ENCODE measurements at regions not wholly inside any gene's neighbourhood (a gene's known extent, or its start where the extent isn't known, plus 50 kb on each side); places are given as distances from the start of the nearest gene placed in this dataset.

DNA sequence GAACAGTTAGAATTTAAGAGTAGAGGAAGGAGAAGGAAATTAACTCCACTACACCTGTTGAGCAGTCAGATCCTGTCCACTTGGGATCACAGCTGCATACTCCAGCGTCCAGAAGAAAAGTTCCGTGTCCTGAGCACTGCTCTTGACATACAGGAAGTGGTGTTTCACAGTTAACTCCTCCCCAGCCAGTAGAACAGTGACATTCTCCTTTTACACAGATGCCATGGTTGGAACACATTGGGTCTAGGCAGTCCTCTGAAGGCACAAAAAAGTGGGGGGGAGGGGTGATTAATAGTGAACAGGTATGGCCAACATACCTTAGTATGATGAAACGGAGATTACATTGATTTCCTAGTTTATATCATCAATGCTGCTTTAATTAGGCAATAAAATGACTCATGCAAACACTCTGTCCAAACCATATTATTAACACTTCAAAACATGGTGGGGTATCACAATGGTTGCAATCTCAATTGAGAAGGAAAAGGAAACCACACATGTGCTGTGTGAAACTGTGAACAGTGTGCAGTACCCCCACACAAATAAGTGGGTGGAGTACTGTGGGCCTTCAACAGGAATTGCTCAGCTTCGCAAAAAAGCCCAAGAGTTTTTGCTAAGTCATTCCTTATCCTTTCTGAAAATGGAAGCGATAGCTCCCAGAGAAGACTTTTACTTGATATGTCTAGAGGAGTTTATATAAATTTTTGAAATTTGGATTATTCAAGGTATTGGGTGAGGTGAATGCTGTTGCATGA lies 295.6 kb downstream of the SH2D1A start:
- Histone ChIP-seq H3K9me3 (no peaks in the 10 kb centered on the region), H3K4me1 (no peaks in the 10 kb centered on the region), H3K36me3 (no peaks in the 10 kb centered on the region), H3K27me3 (replicated peaks in 1 of 7) (no peaks in the 10 kb centered on the region), H3K27ac (no peak overlapping the region), H3K4me3 (no peak overlapping the region)
- intact Hi-C loops (cut with DNase I; ENCODE audit: low total_unique reads): no loop called here
- 51 to 66% (median 62%) methylated on average over 5 of the region's 5 CpGs for WGBS, 5 donors
- no peak for DNase-seq
- no peak for TF ChIP-seq POLR2A (IDR thresholded peaks at IDR 0.05)
- TF ChIP-seq POLR2AphosphoS5 (IDR thresholded peaks at IDR 0.05): no peak
- TF ChIP-seq, protein P1, sequence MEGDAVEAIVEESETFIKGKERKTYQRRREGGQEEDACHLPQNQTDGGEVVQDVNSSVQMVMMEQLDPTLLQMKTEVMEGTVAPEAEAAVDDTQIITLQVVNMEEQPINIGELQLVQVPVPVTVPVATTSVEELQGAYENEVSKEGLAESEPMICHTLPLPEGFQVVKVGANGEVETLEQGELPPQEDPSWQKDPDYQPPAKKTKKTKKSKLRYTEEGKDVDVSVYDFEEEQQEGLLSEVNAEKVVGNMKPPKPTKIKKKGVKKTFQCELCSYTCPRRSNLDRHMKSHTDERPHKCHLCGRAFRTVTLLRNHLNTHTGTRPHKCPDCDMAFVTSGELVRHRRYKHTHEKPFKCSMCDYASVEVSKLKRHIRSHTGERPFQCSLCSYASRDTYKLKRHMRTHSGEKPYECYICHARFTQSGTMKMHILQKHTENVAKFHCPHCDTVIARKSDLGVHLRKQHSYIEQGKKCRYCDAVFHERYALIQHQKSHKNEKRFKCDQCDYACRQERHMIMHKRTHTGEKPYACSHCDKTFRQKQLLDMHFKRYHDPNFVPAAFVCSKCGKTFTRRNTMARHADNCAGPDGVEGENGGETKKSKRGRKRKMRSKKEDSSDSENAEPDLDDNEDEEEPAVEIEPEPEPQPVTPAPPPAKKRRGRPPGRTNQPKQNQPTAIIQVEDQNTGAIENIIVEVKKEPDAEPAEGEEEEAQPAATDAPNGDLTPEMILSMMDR (IDR thresholded peaks at IDR 0.05 in 8 of 11, conservative IDR thresholded peaks at IDR 0.05 in 3 of 11): no peak

DNA sequence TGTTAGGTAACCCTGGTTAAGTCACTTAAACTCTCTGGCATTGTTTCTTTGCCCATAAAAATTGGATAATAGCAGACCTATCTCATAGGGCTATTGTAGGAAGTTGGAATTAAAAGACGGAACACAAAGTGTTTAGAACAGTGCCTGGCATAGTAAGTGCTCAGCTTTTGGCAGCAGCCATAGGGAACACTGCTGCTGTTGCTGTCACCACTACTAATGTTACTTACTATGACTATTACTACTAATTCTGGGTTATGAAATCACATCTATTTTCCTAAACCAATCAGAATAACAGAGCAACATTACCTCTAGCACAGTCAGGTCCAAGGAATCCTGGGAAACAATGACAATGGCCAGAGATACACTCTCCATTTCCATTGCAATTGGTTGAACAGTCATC lies 300.0 kb downstream of the SH2D1A start:
- intact Hi-C loops (cut with DNase I; ENCODE audit: low total_unique reads): no loop called here
- H3K4me1 ChIP-seq: no peaks in the 10 kb centered on the region
- H3K27me3 ChIP-seq (replicated peaks in 1 of 7): no peaks in the 10 kb centered on the region
- no peaks in the 10 kb centered on the region for H3K9me3 ChIP-seq
- DNase-seq: no peak
- H3K4me3 ChIP-seq: no peak overlapping the region
- no peaks in the 10 kb centered on the region for H3K36me3 ChIP-seq
- WGBS, 5 donors: 67 to 100% (median 86%) methylated on average over 1 of the region's 1 CpG
- no peak for TF ChIP-seq POLR2AphosphoS5 (IDR thresholded peaks at IDR 0.05)
- TF ChIP-seq, protein P1 (IDR thresholded peaks at IDR 0.05 in 8 of 11, conservative IDR thresholded peaks at IDR 0.05 in 3 of 11): no peak
- TF ChIP-seq POLR2A (IDR thresholded peaks at IDR 0.05): no peak
- no peak overlapping the region for H3K27ac ChIP-seq

DNA sequence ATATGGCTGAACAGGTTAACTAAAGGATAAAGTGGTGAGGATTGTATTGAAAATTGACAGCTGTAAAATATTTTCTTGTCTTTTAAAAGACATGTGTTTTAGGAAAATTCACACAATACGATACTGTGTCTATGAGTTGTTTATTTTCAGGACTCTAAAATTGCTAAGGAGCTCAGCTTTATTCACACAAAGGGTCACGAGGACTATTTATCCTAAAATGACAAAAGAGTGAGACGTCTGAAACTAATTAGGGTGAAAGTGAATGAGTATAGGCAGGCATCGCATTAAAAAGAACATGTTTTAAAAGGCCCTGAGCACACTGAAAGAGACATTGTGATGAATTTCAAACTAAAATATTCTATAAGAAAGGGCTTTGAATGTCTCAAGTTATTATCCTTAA lies 304.7 kb downstream of the SH2D1A start:
- Histone ChIP-seq H3K4me1 (no peaks in the 10 kb centered on the region), H3K4me3 (no peak overlapping the region), H3K9me3 (no peaks in the 10 kb centered on the region), H3K36me3 (no peaks in the 10 kb centered on the region), H3K27ac (no peak overlapping the region), H3K27me3 (replicated peaks in 1 of 7) (no peaks in the 10 kb centered on the region)
- no peak for DNase-seq
- WGBS, 5 donors: 65 to 83% (median 78%) methylated on average over 4 of the region's 4 CpGs
- no peak for TF ChIP-seq POLR2AphosphoS5 (IDR thresholded peaks at IDR 0.05)
- no peak for TF ChIP-seq POLR2A (IDR thresholded peaks at IDR 0.05)
- TF ChIP-seq, protein P1 (IDR thresholded peaks at IDR 0.05 in 8 of 11, conservative IDR thresholded peaks at IDR 0.05 in 3 of 11): no peak
- intact Hi-C loops (cut with DNase I; ENCODE audit: low total_unique reads): no loop called here

DNA sequence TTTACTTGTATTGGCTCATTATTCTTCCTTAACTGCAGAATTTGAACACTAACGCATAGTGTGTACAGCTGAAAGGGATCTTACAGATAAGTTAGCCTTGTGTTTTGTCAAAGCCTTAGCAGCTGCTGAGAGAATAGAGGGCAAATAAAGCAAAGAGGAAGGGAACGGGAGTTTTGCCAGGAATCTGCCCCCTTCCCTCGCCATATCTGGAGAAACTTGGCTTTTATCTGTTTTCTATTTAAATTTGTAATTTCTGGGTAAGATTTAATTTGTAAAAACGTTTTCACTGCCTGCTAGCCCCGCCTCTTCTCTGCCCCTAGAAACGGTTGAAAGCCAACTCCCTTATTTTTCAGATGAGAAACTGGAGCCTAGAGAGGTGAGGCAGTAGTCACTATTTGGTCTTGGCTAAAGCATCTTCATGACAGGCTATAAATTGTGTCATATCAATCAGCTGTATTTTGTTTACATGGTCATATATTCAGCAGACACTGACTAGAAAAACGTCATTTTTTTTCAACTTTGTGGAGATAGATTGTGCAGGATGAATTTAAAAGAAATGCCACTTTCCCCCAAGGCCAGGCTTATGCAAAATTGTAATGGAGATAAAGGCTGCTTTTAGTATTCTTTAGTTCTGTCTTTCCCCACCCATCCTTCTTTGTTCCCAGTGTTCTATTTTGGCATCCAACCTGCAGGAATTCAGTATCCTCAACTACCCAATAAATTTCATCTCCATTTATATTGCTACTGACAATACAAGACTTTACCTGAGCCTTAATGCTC lies 319.4 kb downstream of the SH2D1A start:
- H3K27ac ChIP-seq: no peak overlapping the region
- no peaks in the 10 kb centered on the region for H3K36me3 ChIP-seq
- H3K4me3 ChIP-seq: no peak overlapping the region
- no peaks in the 10 kb centered on the region for H3K9me3 ChIP-seq
- WGBS, 5 donors: 37 to 63% (median 54%) methylated on average over 7 of the region's 7 CpGs
- TF ChIP-seq POLR2A (IDR thresholded peaks at IDR 0.05): no peak
- TF ChIP-seq POLR2AphosphoS5 (IDR thresholded peaks at IDR 0.05): no peak
- TF ChIP-seq, protein P1 (IDR thresholded peaks at IDR 0.05 in 8 of 11, conservative IDR thresholded peaks at IDR 0.05 in 3 of 11): no peak
- no peaks in the 10 kb centered on the region for H3K27me3 ChIP-seq (replicated peaks in 1 of 7)
- no peak for DNase-seq
- intact Hi-C loops (cut with DNase I; ENCODE audit: low total_unique reads): no loop called here
- no peaks in the 10 kb centered on the region for H3K4me1 ChIP-seq
